A673 (cell line): ENCODE measurements at regions not wholly inside any gene's neighbourhood (a gene's known extent, or its start where the extent isn't known, plus 50 kb on each side); places are given as distances from the start of the nearest gene placed in this dataset.

Experiments
- BruUV-seq: library from RNA; stranded (reverse); fragments of 400-500 nt; replicated peaks from 2 replicates; lab custom pipeline; 2021; lab: Mats Ljungman, UMichigan
- CTCF ChIA-PET: fragments of 300-600 bp; sonication (Branson Sonifier 250); formaldehyde crosslinking; loops from one replicate; lab custom pipeline; 2022; ENCODE audit warnings: antibody characterized with exemption; lab: Charles Lee
- POLR2A ChIA-PET: fragments of 300-600 bp; sonication (Branson Sonifier 250); formaldehyde crosslinking; loops from one replicate; lab custom pipeline; 2022; ENCODE audit warnings: antibody characterized with exemption; ENCODE audit not compliant: low non-redundant PET; lab: Charles Lee
- DNase-seq: peaks from one replicate; pipeline ENCODE4 v3.0.0-alpha.2; 2015; ENCODE audit warnings: low spot score
- H3K27ac ChIP-seq: fragments of 200-600 bp; sonication (generic); 2 replicates; pipeline ENCODE4 v1.5.1; 2016; ENCODE audit warnings: mixed run types, low read depth, mild to moderate bottlenecking, mixed read lengths, antibody characterized with exemption, low read length; ENCODE audit not compliant: poor library complexity, severe bottlenecking
- H3K27me3 ChIP-seq: fragments of 200-600 bp; sonication (generic); replicated peaks from 2 replicates; pipeline ENCODE4 v1.6.1; 2017; ENCODE audit warnings: mixed run types, low read depth, mild to moderate bottlenecking, mixed read lengths, antibody characterized with exemption, low read length; ENCODE audit not compliant: insufficient read depth, poor library complexity
- H3K36me3 ChIP-seq: fragments of 200-600 bp; sonication (generic); 2 replicates; pipeline ENCODE4 v1.6.1; 2016; ENCODE audit warnings: mixed run types, mild to moderate bottlenecking, mixed read lengths, antibody characterized with exemption, low read length; ENCODE audit not compliant: insufficient read depth, poor library complexity, severe bottlenecking
- H3K4me1 ChIP-seq: fragments of 200-600 bp; sonication (generic); 2 replicates; pipeline ENCODE4 v1.6.1; 2017; ENCODE audit warnings: mixed run types, mild to moderate bottlenecking, mixed read lengths, antibody characterized with exemption, low read length; ENCODE audit not compliant: insufficient read depth, poor library complexity, severe bottlenecking
- H3K4me3 ChIP-seq: fragments of 200-600 bp; sonication (generic); 2 replicates; pipeline ENCODE4 v1.5.1; 2016; ENCODE audit warnings: low read depth, mixed run types, mild to moderate bottlenecking, mixed read lengths, low read length; ENCODE audit not compliant: poor library complexity, severe bottlenecking
- H3K9me3 ChIP-seq: fragments of 200-600 bp; sonication (generic); 2 replicates; pipeline ENCODE4 v1.6.1; 2016; ENCODE audit warnings: mixed run types, low read depth, mild to moderate bottlenecking, mixed read lengths, antibody characterized with exemption, low read length; ENCODE audit not compliant: poor library complexity, severe bottlenecking
- CTCF ChIP-seq: fragments of 300-800, 200-600 bp; sonication (generic); conservative IDR thresholded peaks from 2 replicates; pipeline ENCODE4 v1.5.1; 2017; ENCODE audit warnings: low read depth, mild to moderate bottlenecking, antibody characterized with exemption, low read length, moderate library complexity, mixed read lengths
- EZH2 ChIP-seq: fragments of 200-600 bp; sonication (generic); IDR thresholded peaks from 2 replicates; pipeline ENCODE4 v1.6.1; 2017; ENCODE audit warnings: borderline replicate concordance, low read depth, mild to moderate bottlenecking, mixed read lengths, antibody characterized with exemption, low read length; ENCODE audit not compliant: poor library complexity, severe bottlenecking
- intact Hi-C: fragments of 100-400 bp; cut with micrococcal nuclease; formaldehyde crosslinking; loops from one replicate; pipeline ENCODE4 v1.10.0; 2022; ENCODE audit not compliant: unreplicated experiment

DNA sequence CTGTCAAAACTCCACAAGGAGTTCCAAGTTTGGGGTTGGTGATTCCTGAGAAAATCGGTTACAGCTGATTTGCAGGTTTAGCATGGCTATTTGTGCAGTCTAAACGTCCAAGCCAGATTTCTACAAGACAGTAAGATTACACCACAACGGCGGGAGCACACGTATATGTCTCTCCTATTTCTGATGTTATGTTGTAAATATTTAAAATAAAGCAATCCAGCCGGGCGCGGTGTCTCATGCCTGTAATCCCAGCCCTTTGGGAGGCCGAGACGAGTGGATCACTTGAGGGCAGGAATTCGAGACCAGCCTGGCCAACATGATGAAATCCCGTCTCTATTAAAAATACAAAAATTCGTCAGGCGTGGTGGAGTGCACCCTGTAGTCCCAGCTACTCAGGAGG lies 106.8 kb upstream of the IGF1R start:
- Histone ChIP-seq H3K27ac (no peak overlapping the region), H3K9me3 (no peaks in the 10 kb centered on the region), H3K27me3 (peaks cover 29% of the 10 kb centered on the region), H3K4me3 (no peak overlapping the region), H3K36me3 (no peaks in the 10 kb centered on the region), H3K4me1 (no peaks in the 10 kb centered on the region)
- ChIA-PET CTCF (no interaction called here), POLR2A (no interaction called here)
- TF ChIP-seq CTCF: no peak
- TF ChIP-seq EZH2: no peak
- no peak for DNase-seq
- BruUV-seq: no TSS peak
- intact Hi-C loops: no loop called here

DNA sequence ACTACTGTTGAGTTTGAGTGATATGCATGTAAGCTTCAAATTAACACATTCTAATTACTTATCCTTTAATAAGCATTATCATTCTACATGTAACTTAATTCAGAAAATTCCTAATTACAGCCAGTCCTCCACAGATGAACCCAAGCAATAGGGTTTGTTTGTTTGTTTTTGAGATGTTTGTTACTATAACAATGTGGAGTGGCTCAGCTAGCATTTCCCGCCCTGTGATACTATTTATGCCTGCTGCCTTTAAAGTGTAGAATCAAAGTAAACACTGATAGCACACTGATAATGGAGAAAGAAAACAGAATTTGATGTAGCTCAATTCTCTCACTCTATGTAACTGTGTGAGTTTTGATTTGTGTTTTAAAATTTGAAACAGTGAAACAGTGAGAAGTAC lies 105.1 kb upstream of the IGF1R start:
- CTCF ChIA-PET: no interaction called here
- Histone ChIP-seq H3K27ac (no peak overlapping the region), H3K4me1 (peaks cover 3% of the 10 kb centered on the region), H3K27me3 (peaks cover 36% of the 10 kb centered on the region), H3K36me3 (no peaks in the 10 kb centered on the region), H3K9me3 (no peaks in the 10 kb centered on the region), H3K4me3 (no peak overlapping the region)
- BruUV-seq: no TSS peak
- no peak for DNase-seq
- intact Hi-C loops: no loop called here
- POLR2A ChIA-PET: no interaction called here
- TF ChIP-seq EZH2 (no peak), CTCF (no peak)

- ChIA-PET CTCF (no interaction called here), POLR2A (no interaction called here)
- TF ChIP-seq CTCF (no peak), EZH2 (no peak)
- BruUV-seq: no TSS peak
- no peak for DNase-seq
- intact Hi-C loops: no loop called here
- H3K4me3 ChIP-seq: no peak overlapping the region
- H3K4me1 ChIP-seq: peaks cover 8% of the 10 kb centered on the region
- H3K27me3 ChIP-seq: peaks cover 14% of the 10 kb centered on the region
- H3K27ac ChIP-seq: no peak overlapping the region
- H3K9me3 ChIP-seq: no peaks in the 10 kb centered on the region
- no peaks in the 10 kb centered on the region for H3K36me3 ChIP-seq
Measured at GRCh38 chr15:98546329-98546728, 102.0 kb upstream of the IGF1R start.
